ENCODE measurements at regions not wholly inside any gene's neighbourhood (a gene's known extent, or its start where the extent isn't known, plus 50 kb on each side); places are given as distances from the start of the nearest gene placed in this dataset.

DNA sequence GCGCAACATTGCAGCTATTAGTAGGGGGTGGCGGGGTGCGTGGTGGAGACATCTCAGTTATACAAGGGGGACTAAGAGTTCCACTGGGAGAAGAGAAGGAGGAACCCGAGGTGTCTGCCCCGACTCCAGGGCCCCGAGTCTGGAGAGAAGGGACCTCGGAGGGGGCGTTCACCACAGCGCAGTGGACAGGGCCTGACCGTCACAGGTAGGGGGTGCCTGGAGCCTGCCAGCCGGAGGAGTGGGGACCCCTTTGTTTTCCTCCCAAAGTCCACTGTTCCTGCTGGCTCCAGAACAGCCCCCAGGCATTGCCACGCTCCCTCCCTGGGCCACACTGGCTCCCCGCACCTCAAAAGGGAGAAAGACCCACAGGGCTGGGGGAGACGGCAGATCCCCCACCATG lies 175.9 kb upstream of the TNRC6C start:
- no peak for DNase-seq (ENCODE audit: low spot score)
- H3K27ac ChIP-seq, result no peak overlapping the region
- POLR2A ChIA-PET (ENCODE audit: low non-redundant PET), result no interaction called here
- TF ChIP-seq, protein P1, sequence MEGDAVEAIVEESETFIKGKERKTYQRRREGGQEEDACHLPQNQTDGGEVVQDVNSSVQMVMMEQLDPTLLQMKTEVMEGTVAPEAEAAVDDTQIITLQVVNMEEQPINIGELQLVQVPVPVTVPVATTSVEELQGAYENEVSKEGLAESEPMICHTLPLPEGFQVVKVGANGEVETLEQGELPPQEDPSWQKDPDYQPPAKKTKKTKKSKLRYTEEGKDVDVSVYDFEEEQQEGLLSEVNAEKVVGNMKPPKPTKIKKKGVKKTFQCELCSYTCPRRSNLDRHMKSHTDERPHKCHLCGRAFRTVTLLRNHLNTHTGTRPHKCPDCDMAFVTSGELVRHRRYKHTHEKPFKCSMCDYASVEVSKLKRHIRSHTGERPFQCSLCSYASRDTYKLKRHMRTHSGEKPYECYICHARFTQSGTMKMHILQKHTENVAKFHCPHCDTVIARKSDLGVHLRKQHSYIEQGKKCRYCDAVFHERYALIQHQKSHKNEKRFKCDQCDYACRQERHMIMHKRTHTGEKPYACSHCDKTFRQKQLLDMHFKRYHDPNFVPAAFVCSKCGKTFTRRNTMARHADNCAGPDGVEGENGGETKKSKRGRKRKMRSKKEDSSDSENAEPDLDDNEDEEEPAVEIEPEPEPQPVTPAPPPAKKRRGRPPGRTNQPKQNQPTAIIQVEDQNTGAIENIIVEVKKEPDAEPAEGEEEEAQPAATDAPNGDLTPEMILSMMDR (conservative IDR thresholded peaks at IDR 0.05; ENCODE audit: low read depth), result no peak
- CTCF ChIA-PET, result interaction anchor here (0.7 kb wide), 1 partner anchor 452 kb away, joined by 3 read pairs; no protein-coding TSS in a partner anchor

DNA sequence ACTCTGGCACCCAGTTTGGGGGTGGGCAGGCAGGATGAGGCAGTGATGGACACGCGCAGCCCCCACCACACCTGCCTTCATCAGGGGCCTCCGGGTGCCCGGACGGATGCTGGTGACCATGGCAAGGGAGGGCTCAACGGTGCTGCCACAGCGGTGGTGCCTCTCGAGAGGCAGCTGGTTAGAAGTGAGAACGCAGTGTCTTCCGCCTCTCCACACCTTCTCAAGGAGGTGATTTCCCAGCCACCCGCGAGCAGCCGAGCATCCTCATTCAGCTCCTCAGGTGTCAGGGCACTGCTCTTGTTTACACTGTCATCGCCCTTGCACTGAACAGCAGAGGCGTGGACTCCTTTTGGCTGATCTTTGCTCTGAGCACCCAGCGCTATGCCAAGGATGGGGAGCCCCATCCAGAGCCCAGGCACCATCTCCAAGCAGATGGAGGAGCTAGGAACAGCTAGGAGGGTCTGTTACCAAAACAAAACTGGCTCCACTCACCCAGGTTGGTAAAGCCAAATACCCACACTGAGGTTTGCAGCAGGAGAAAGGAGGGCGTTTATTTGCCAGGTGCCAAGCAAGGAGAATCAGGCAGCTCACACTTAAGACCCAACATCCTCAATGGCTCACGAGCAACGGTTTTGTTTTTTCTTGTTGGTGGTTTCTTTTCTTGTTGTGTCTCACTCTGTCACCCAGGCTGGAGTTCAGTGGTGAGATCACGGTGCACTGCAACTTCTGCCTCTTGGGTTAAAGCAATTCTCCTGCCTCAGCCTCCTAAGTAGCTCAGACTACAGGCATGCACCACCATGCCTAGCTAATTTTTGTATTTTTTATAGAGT lies 174.3 kb upstream of the TNRC6C start:
- POLR2A ChIA-PET (ENCODE audit: low non-redundant PET), result no interaction called here
- no peak for DNase-seq (ENCODE audit: low spot score)
- TF ChIP-seq, protein P1 (conservative IDR thresholded peaks at IDR 0.05; ENCODE audit: low read depth), result no peak
- H3K27ac ChIP-seq, result no peak overlapping the region
- CTCF ChIA-PET, result no interaction called here

DNA sequence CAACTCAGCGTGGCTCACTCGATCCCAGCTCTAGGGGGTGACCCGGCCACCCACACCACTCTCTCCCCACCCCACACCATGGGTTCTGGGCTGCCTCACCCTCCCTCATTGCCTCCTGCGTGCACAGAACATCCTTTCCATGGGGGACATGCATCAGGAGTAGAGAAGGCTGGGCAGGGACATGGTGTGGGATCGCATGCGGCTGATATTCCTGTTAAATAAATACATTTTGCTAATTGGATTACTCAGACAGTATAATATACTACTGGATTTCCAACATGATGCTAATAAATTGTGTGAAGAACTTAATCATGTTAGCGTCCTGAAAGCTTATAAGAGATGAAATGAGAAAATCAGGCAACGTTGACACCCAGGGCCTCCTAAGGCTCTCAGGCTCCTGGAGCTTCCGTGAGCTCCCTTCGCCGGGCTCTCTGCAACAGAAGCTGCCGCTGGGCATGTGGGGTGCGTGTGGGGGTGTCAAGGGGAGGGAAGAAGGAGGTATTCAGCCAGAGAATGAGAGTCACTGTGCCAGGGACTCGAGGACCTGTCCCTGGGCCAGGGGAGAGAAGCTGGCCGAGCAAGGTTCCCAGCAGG lies 173.1 kb upstream of the TNRC6C start:
- POLR2A ChIA-PET (ENCODE audit: low non-redundant PET), result no interaction called here
- CTCF ChIA-PET, result interaction anchor here (0.6 kb wide), 1 partner anchor 25 kb away, joined by 4 read pairs; no protein-coding TSS in a partner anchor
- no peak overlapping the region for H3K27ac ChIP-seq
- DNase-seq (ENCODE audit: low spot score), result no peak
- TF ChIP-seq, protein P1 (conservative IDR thresholded peaks at IDR 0.05; ENCODE audit: low read depth), result no peak

- DNase-seq (ENCODE audit: low spot score), result no peak
- ChIA-PET CTCF (interaction anchor here (0.6 kb wide), 1 partner anchor 24 kb away, joined by 4 read pairs; no protein-coding TSS in a partner anchor), POLR2A (ENCODE audit: low non-redundant PET) (no interaction called here)
- TF ChIP-seq, protein P1 (conservative IDR thresholded peaks at IDR 0.05; ENCODE audit: low read depth), result no peak
- no peak overlapping the region for H3K27ac ChIP-seq
Observed at GRCh38 chr17:77786090-77786489, 172.4 kb upstream of the TNRC6C start.

DNA sequence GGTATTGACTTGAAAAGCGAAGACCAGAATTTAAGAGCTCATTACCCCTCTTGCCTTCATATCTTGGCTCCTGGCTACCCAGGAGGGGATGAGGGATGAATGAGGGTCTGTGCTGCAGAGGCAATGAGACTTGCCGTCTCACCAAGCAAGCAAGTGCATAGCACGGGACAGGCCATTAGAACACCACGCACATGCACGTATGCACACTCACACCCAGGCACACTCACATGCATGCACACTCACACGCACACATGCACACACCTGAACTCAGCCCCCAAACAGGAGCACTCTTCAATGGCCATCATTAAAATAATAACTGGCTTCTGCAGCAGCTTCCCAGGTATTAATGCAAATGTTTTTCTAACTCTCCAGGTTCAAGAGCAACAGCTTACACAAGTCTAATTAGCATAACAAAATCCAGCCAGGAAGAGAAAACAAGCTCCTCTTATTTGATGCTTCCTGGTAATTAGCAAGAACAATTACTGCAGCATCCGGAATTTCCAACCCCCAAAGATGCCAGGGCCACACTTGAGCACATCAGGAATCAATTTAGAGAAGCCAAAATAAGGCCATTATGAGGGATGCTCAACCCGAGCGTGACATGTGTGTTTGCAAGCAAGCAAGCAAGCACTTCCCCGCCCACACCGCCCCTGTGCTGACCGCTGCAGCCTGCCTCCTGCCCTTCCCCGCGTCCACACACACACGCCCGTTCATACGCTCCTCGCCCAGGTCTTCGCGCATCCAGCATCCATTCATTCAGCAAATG lies 171.6 kb upstream of the TNRC6C start:
- POLR2A ChIA-PET (ENCODE audit: low non-redundant PET), result no interaction called here
- no peak overlapping the region for H3K27ac ChIP-seq
- TF ChIP-seq, protein P1 (conservative IDR thresholded peaks at IDR 0.05; ENCODE audit: low read depth), result no peak
- no peak for DNase-seq (ENCODE audit: low spot score)
- CTCF ChIA-PET, result interaction anchor here (0.6 kb wide), 1 partner anchor 859 kb away, joined by 4 read pairs; no protein-coding TSS in a partner anchor

DNA sequence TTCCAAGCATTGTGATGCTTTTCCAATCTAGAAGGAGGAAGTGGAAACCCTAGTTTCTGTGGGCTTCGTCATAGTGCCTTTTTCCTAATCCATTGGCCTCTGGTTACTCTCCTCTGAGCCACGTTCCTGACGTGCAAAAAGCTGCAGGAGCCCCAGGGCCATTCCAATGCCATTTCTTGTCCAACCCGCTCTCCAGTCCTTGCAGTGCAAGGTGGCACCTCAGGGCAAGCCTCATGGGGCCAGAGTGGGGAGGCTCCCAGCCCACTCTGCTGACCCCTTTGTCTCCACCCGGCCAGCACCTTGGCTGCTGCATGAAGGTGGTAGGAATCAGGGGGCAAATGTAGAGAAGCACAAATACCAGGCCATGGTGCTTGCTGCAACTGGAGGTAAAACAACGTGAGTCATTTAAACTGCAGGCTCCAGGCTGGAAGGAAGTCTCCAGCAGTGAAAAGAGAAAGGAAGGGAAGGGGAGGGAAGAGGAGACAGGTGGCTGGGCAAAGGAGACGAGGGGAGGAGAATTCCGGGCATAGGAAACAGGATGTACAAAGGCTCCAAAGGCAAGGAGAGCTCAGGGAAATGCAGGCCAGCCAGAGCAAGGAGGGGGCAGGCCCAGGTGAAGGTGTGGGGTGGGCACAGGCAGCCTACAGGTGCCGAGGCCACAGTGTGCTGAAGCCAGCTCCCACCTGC lies 168.2 kb upstream of the TNRC6C start:
- no peak for DNase-seq (ENCODE audit: low spot score)
- CTCF ChIA-PET, result no interaction called here
- no peak overlapping the region for H3K27ac ChIP-seq
- POLR2A ChIA-PET (ENCODE audit: low non-redundant PET), result no interaction called here
- TF ChIP-seq, protein P1 (conservative IDR thresholded peaks at IDR 0.05; ENCODE audit: low read depth), result no peak
